SK-N-SH treated with all-trans-retinoic acid at 6 μM for 48 hours (cell line): ENCODE measurements at regions not wholly inside any gene's neighbourhood (a gene's known extent, or its start where the extent isn't known, plus 50 kb on each side); places are given as distances from the start of the nearest gene placed in this dataset.

Experiments used
- ARNTL ChIP-seq: fragments of 450-650 bp; formaldehyde crosslinking; IDR thresholded peaks from 2 replicates; pipeline ENCODE4 v1.5.0; 2020; ENCODE audit warnings: low read depth, mild to moderate bottlenecking, moderate library complexity, borderline replicate concordance
- BACH2 ChIP-seq: fragments of 250-450 bp; sonication (Bioruptor Pico); IDR thresholded peaks from 2 replicates; pipeline ENCODE4 v1.9.0; 2021; ENCODE audit warnings: mild to moderate bottlenecking, borderline replicate concordance
- ESRRG ChIP-seq: fragments of 250-450 bp; sonication (Bioruptor Pico); IDR thresholded peaks from 2 replicates; pipeline ENCODE4 v1.6.1; 2021; ENCODE audit warnings: mild to moderate bottlenecking
- OSR1 ChIP-seq: fragments of 250-450 bp; sonication (Bioruptor Pico); IDR thresholded peaks from 2 replicates; pipeline ENCODE4 v1.8.0; 2022; ENCODE audit warnings: moderate library complexity, mild to moderate bottlenecking, inconsistent platforms
- RARB ChIP-seq: fragments of 250-450 bp; sonication (Bioruptor Pico); IDR thresholded peaks from 2 replicates; pipeline ENCODE4 v1.8.0; 2021; ENCODE audit warnings: mild to moderate bottlenecking, moderate library complexity
- SNAI2 ChIP-seq: fragments of 250-450 bp; sonication (Bioruptor Pico); IDR thresholded peaks from 2 replicates; pipeline ENCODE4 v1.5.0; 2020; ENCODE audit warnings: mild to moderate bottlenecking, moderate library complexity
- ZC3H10 ChIP-seq: fragments of 250-450 bp; sonication (Bioruptor Pico); IDR thresholded peaks from 2 replicates; pipeline ENCODE4 v1.5.1; 2021; ENCODE audit warnings: mild to moderate bottlenecking, moderate library complexity
- ZFP3 ChIP-seq: fragments of 250-450 bp; sonication (Bioruptor Pico); IDR thresholded peaks from 2 replicates; pipeline ENCODE4 v1.5.0; 2020; ENCODE audit warnings: mild to moderate bottlenecking, moderate library complexity
- ZFP30 ChIP-seq: fragments of 450-650 bp; formaldehyde crosslinking; IDR thresholded peaks from 2 replicates; pipeline ENCODE4 v1.5.0; 2022; ENCODE audit warnings: mild to moderate bottlenecking, moderate library complexity
- ZNF70 ChIP-seq: fragments of 450-650 bp; formaldehyde crosslinking; IDR thresholded peaks from 2 replicates; pipeline ENCODE4 v1.5.0; 2020; ENCODE audit warnings: mild to moderate bottlenecking, moderate library complexity
- ZNF8 ChIP-seq: fragments of 450-650 bp; formaldehyde crosslinking; IDR thresholded peaks from 2 replicates; pipeline ENCODE4 v1.5.0; 2020; ENCODE audit warnings: mild to moderate bottlenecking, moderate library complexity
- TF ChIP-seq, protein P1 (sequence below): fragments of 250-450 bp; sonication (Bioruptor Pico); IDR thresholded peaks from 2 replicates; pipeline ENCODE4 v1.5.1; 2020; ENCODE audit warnings: low read depth, mild to moderate bottlenecking, moderate library complexity
- TF ChIP-seq, protein P2 (sequence below): fragments of 250-450 bp; sonication (Bioruptor Pico); IDR thresholded peaks from 2 replicates; pipeline ENCODE4 v1.5.1; 2021; ENCODE audit warnings: mild to moderate bottlenecking, moderate library complexity

DNA sequence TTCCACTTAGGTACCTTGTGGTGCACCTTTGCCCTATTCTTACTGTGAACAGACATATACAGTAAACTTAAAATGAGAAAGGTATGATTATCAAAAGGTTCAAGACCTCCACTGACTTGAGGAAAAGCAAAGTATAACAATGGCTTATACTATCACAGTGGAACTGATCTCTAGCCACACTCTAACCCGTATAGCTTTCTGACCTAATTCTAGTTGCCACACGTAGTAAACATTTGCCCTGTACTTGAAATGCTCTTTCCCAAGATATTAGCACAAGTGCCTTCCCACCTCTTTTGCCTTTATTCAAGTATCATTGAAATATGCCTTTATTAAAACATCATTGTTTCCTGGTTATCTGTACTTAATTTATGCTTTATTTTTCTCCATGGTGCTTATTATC is 250.4 kb upstream of the PPFIA2 start:
- no peak for TF ChIP-seq ZFP3 (CRISPR knock-in tag)
- TF ChIP-seq BACH2 (CRISPR knock-in tag) = no peak
- no peak for TF ChIP-seq OSR1
- no peak for TF ChIP-seq RARB
- no peak for TF ChIP-seq ZFP30 (CRISPR knock-in tag)
- TF ChIP-seq, protein P1, sequence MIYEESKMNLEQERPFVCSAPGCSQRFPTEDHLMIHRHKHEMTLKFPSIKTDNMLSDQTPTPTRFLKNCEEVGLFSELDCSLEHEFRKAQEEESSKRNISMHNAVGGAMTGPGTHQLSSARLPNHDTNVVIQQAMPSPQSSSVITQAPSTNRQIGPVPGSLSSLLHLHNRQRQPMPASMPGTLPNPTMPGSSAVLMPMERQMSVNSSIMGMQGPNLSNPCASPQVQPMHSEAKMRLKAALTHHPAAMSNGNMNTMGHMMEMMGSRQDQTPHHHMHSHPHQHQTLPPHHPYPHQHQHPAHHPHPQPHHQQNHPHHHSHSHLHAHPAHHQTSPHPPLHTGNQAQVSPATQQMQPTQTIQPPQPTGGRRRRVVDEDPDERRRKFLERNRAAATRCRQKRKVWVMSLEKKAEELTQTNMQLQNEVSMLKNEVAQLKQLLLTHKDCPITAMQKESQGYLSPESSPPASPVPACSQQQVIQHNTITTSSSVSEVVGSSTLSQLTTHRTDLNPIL (CRISPR knock-in tag) = no peak
- no peak for TF ChIP-seq SNAI2 (CRISPR knock-in tag)
- no peak for TF ChIP-seq ARNTL
- no peak for TF ChIP-seq ZNF8
- TF ChIP-seq, protein P2, sequence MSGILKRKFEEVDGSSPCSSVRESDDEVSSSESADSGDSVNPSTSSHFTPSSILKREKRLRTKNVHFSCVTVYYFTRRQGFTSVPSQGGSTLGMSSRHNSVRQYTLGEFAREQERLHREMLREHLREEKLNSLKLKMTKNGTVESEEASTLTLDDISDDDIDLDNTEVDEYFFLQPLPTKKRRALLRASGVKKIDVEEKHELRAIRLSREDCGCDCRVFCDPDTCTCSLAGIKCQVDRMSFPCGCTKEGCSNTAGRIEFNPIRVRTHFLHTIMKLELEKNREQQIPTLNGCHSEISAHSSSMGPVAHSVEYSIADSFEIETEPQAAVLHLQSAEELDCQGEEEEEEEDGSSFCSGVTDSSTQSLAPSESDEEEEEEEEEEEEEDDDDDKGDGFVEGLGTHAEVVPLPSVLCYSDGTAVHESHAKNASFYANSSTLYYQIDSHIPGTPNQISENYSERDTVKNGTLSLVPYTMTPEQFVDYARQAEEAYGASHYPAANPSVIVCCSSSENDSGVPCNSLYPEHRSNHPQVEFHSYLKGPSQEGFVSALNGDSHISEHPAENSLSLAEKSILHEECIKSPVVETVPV (CRISPR knock-in tag) = no peak
- no peak for TF ChIP-seq ESRRG (CRISPR knock-in tag)
- no peak for TF ChIP-seq ZNF70
- no peak for TF ChIP-seq ZC3H10 (CRISPR knock-in tag)
